ENCODE measurements at regions not wholly inside any gene's neighbourhood (a gene's known extent, or its start where the extent isn't known, plus 50 kb on each side); places are given as distances from the start of the nearest gene placed in this dataset.

GRCh38 chr1:30047576-30047975 lies 675.8 kb downstream of the MATN1 start:
- no peak overlapping the region for H3K4me3 ChIP-seq (ENCODE audit: low read depth, low read length)
- TF ChIP-seq, protein P1, sequence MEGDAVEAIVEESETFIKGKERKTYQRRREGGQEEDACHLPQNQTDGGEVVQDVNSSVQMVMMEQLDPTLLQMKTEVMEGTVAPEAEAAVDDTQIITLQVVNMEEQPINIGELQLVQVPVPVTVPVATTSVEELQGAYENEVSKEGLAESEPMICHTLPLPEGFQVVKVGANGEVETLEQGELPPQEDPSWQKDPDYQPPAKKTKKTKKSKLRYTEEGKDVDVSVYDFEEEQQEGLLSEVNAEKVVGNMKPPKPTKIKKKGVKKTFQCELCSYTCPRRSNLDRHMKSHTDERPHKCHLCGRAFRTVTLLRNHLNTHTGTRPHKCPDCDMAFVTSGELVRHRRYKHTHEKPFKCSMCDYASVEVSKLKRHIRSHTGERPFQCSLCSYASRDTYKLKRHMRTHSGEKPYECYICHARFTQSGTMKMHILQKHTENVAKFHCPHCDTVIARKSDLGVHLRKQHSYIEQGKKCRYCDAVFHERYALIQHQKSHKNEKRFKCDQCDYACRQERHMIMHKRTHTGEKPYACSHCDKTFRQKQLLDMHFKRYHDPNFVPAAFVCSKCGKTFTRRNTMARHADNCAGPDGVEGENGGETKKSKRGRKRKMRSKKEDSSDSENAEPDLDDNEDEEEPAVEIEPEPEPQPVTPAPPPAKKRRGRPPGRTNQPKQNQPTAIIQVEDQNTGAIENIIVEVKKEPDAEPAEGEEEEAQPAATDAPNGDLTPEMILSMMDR (IDR thresholded peaks at IDR 0.05; ENCODE audit: low read depth, low read length, missing control alignments), result no peak
- DNase-seq (ENCODE audit: low read depth), result no peak

GRCh38 chr1:30046751-30047150 lies 676.6 kb downstream of the MATN1 start:
- no peak overlapping the region for H3K4me3 ChIP-seq (ENCODE audit: low read depth, low read length)
- TF ChIP-seq, protein P1 (IDR thresholded peaks at IDR 0.05; ENCODE audit: low read depth, low read length, missing control alignments), result no peak
- no peak for DNase-seq (ENCODE audit: low read depth)

- no peak for DNase-seq (ENCODE audit: low read depth)
- TF ChIP-seq, protein P1 (IDR thresholded peaks at IDR 0.05; ENCODE audit: low read depth, low read length, missing control alignments), result no peak
Observed at GRCh38 chr1:30045304-30046090, 677.9 kb downstream of the MATN1 start.

GRCh38 chr1:30044656-30045144 lies 678.7 kb downstream of the MATN1 start:
- no peak overlapping the region for H3K4me3 ChIP-seq (ENCODE audit: low read depth, low read length)
- TF ChIP-seq, protein P1 (IDR thresholded peaks at IDR 0.05; ENCODE audit: low read depth, low read length, missing control alignments), result no peak
- DNase-seq (ENCODE audit: low read depth), result no peak

More at GRCh38 chr1:30045304-30046090, 677.9 kb downstream of the MATN1 start:
- no peak overlapping the region for H3K4me3 ChIP-seq (ENCODE audit: low read depth, low read length)

GRCh38 chr1:30043731-30044408 lies 679.5 kb downstream of the MATN1 start:
- no peak overlapping the region for H3K4me3 ChIP-seq (ENCODE audit: low read depth, low read length)

DNA sequence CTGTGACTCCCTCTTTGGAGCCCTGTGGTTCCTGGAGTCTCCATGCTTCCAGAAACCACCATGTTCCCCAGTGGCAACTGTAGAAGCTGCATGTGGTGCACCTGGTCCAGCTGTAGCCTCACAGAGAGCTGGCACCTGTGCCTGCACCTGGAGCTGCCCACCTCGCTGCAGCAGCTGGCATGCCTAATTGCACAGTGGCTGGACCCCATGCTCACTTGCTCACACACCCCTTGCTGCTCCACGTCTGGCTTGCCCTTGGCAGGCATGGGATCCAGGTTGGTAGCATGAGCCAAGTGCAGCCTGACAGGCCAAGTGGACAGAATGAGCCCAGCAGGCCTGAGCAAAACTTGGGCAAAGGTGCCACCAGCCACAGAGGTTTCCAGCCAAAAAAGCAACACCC lies 680.1 kb downstream of the MATN1 start:
- TF ChIP-seq, protein P1 (IDR thresholded peaks at IDR 0.05; ENCODE audit: low read depth, low read length, missing control alignments), result no peak
- no peak overlapping the region for H3K4me3 ChIP-seq (ENCODE audit: low read depth, low read length)
- DNase-seq (ENCODE audit: low read depth), result no peak

More at GRCh38 chr1:30043731-30044408, 679.5 kb downstream of the MATN1 start:
- DNase-seq (ENCODE audit: low read depth), result no peak
- TF ChIP-seq, protein P1 (IDR thresholded peaks at IDR 0.05; ENCODE audit: low read depth, low read length, missing control alignments), result no peak
